OCI-LY7 (cell line): ENCODE measurements at regions not wholly inside any gene's neighbourhood (a gene's known extent, or its start where the extent isn't known, plus 50 kb on each side); places are given as distances from the start of the nearest gene placed in this dataset.

ENCODE experiments used
- BruUV-seq: library from RNA; stranded (reverse); fragments of 400-500 nt; replicated peaks from 2 replicates; lab custom pipeline; 2021; lab: Mats Ljungman, UMichigan
- CTCF ChIA-PET: fragments of 300-600 bp; sonication (Branson Sonifier 250); formaldehyde crosslinking; loops from one replicate; lab custom pipeline; 2022; ENCODE audit warnings: antibody characterized with exemption; ENCODE audit not compliant: unreplicated experiment; lab: Charles Lee
- POLR2A ChIA-PET: fragments of 300-600 bp; sonication (Branson Sonifier 250); formaldehyde crosslinking; loops from one replicate; lab custom pipeline; 2022; ENCODE audit warnings: antibody characterized with exemption; lab: Charles Lee
- DNase-seq: peaks from one replicate; pipeline ENCODE4 v3.0.0-alpha.2; 2015; ENCODE audit warnings: low spot score
- H2AFZ ChIP-seq: fragments of 200-600 bp; sonication (generic), shearing (Covaris generic); 2 replicates; pipeline ENCODE4 v1.6.1; 2014; ENCODE audit warnings: mild to moderate bottlenecking, antibody characterized with exemption, low read length, moderate library complexity
- H3K27ac ChIP-seq: fragments of 200-600 bp; sonication (generic); 2 replicates; pipeline ENCODE4 v1.5.1; 2014; ENCODE audit warnings: mixed run types, low read depth, mild to moderate bottlenecking, moderate library complexity, low read length, inconsistent platforms; ENCODE audit not compliant: poor library complexity, severe bottlenecking
- H3K36me3 ChIP-seq: fragments of 200-600 bp; sonication (generic); 2 replicates; pipeline ENCODE4 v1.6.1; 2014; ENCODE audit warnings: mild to moderate bottlenecking, antibody characterized with exemption, low read length, moderate library complexity, mixed read lengths; ENCODE audit not compliant: insufficient read depth
- H3K4me1 ChIP-seq: fragments of 200-600 bp; sonication (generic); 2 replicates; pipeline ENCODE4 v1.5.1; 2014; ENCODE audit warnings: mild to moderate bottlenecking, low read length; ENCODE audit not compliant: insufficient read depth, poor library complexity, severe bottlenecking
- H3K4me2 ChIP-seq: fragments of 200-600 bp; sonication (generic); 2 replicates; pipeline ENCODE4 v1.6.1; 2014; ENCODE audit warnings: mild to moderate bottlenecking, low read length
- H3K4me3 ChIP-seq: fragments of 200-600 bp; sonication (generic); 2 replicates; pipeline ENCODE4 v1.5.1; 2014; ENCODE audit warnings: mild to moderate bottlenecking, low read depth, low read length; ENCODE audit not compliant: poor library complexity, severe bottlenecking
- H3K79me2 ChIP-seq: fragments of 200-600 bp; sonication (generic); 2 replicates; pipeline ENCODE4 v1.6.1; 2016; ENCODE audit warnings: low read depth, mild to moderate bottlenecking, low read length, moderate library complexity, mixed read lengths; ENCODE audit not compliant: insufficient read depth
- H3K9me2 ChIP-seq: fragments of 200-600 bp; sonication (generic); 2 replicates; pipeline ENCODE4 v1.6.1; 2016; ENCODE audit warnings: mild to moderate bottlenecking, low read length, mixed read lengths; ENCODE audit not compliant: insufficient read depth
- H3K9me3 ChIP-seq: fragments of 200-600 bp; sonication (generic); 2 replicates; pipeline ENCODE4 v1.6.1; 2014; ENCODE audit warnings: mild to moderate bottlenecking, mixed run types, low read length, mixed read lengths
- H4K20me1 ChIP-seq: fragments of 200-600 bp; sonication (generic); 2 replicates; pipeline ENCODE4 v1.6.1; 2014; ENCODE audit warnings: mild to moderate bottlenecking, antibody characterized with exemption, low read length, moderate library complexity, mixed read lengths; ENCODE audit not compliant: insufficient read depth
- CTCF ChIP-seq: fragments of 200-600 bp; sonication (generic); conservative IDR thresholded peaks from 2 replicates; pipeline ENCODE4 v1.5.1; 2014; ENCODE audit warnings: mild to moderate bottlenecking, antibody characterized with exemption, low read length, moderate library complexity, mixed read lengths
- EZH2phosphoT487 ChIP-seq: fragments of 200-600 bp; sonication (generic); IDR thresholded peaks from 2 replicates; pipeline ENCODE4 v1.6.1; 2018; ENCODE audit warnings: low read depth, borderline replicate concordance, mild to moderate bottlenecking, mixed run types, antibody characterized with exemption, low read length, moderate library complexity, mixed read lengths
- intact Hi-C: fragments of 100-400 bp; cut with micrococcal nuclease; formaldehyde crosslinking; loops from one replicate; pipeline ENCODE4 v1.10.0; 2022; ENCODE audit not compliant: unreplicated experiment

GRCh38 chr6:23250556-23250955 is 681.2 kb downstream of the HDGFL1 start:
- no peaks in the 10 kb centered on the region for H3K4me1 ChIP-seq
- no peak overlapping the region for H3K4me3 ChIP-seq

GRCh38 chr6:23262864-23263263 is 693.5 kb downstream of the HDGFL1 start:
- no peak for DNase-seq
- H3K27ac ChIP-seq = no peak overlapping the region
- H3K4me1 ChIP-seq = no peaks in the 10 kb centered on the region
- CTCF ChIA-PET = no interaction called here
- no peak overlapping the region for H2AFZ ChIP-seq
- H3K4me3 ChIP-seq = no peak overlapping the region
- no peak overlapping the region for H3K4me2 ChIP-seq
- H3K9me2 ChIP-seq = no peaks in the 10 kb centered on the region
- intact Hi-C loops = no loop called here
- no peaks in the 10 kb centered on the region for H4K20me1 ChIP-seq
- POLR2A ChIA-PET = no interaction called here
- H3K36me3 ChIP-seq = no peaks in the 10 kb centered on the region
- no TSS peak for BruUV-seq
- no peaks in the 10 kb centered on the region for H3K9me3 ChIP-seq
- no peaks in the 10 kb centered on the region for H3K79me2 ChIP-seq
- TF ChIP-seq CTCF (no peak), EZH2phosphoT487 (no peak)

More at GRCh38 chr6:23250556-23250955, 681.2 kb downstream of the HDGFL1 start:
- CTCF ChIA-PET = no interaction called here
- DNase-seq = no peak
- intact Hi-C loops = no loop called here
- Histone ChIP-seq H3K27ac (no peak overlapping the region), H3K4me2 (no peak overlapping the region), H3K9me3 (no peaks in the 10 kb centered on the region), H4K20me1 (no peaks in the 10 kb centered on the region), H3K36me3 (no peaks in the 10 kb centered on the region), H2AFZ (no peak overlapping the region), H3K9me2 (no peaks in the 10 kb centered on the region), H3K79me2 (no peaks in the 10 kb centered on the region)
- BruUV-seq = no TSS peak
- TF ChIP-seq CTCF = no peak
- TF ChIP-seq EZH2phosphoT487 = no peak
- POLR2A ChIA-PET = no interaction called here

GRCh38 chr6:23265270-23265669 is 695.9 kb downstream of the HDGFL1 start:
- ChIA-PET POLR2A (interaction anchor here (0.6 kb wide), 1 partner anchor 1563 kb away, joined by 3 read pairs; no protein-coding TSS in a partner anchor), CTCF (no interaction called here)
- TF ChIP-seq CTCF (no peak), EZH2phosphoT487 (no peak)
- no peaks in the 10 kb centered on the region for H3K9me3 ChIP-seq
- DNase-seq = no peak
- no peak overlapping the region for H2AFZ ChIP-seq
- no peak overlapping the region for H3K4me2 ChIP-seq
- no peaks in the 10 kb centered on the region for H3K36me3 ChIP-seq
- no peak overlapping the region for H3K4me3 ChIP-seq
- H4K20me1 ChIP-seq = no peaks in the 10 kb centered on the region
- H3K27ac ChIP-seq = no peak overlapping the region
- intact Hi-C loops = no loop called here
- H3K79me2 ChIP-seq = no peaks in the 10 kb centered on the region
- BruUV-seq = no TSS peak
- no peaks in the 10 kb centered on the region for H3K9me2 ChIP-seq
- H3K4me1 ChIP-seq = no peaks in the 10 kb centered on the region
